Cardiac muscle cell (in vitro differentiated cells and primary cell): ENCODE measurements at regions not wholly inside any gene's neighbourhood (a gene's known extent, or its start where the extent isn't known, plus 50 kb on each side); places are given as distances from the start of the nearest gene placed in this dataset.

Experiments
- DNase-seq, 2 donors: peaks; one replicate each; pipeline versions ENCODE4 v3.0.0 to v3.0.0-alpha.2; 2010 to 2017; ENCODE audit warnings: low read depth in 1 of 2, low spot score in 1 of 2
- H3K27ac ChIP-seq: fragments of 200-600 bp; sonication (generic); 2 replicates; pipeline ENCODE4 v1.5.1; 2016
- H3K27me3 ChIP-seq: fragments of 200-600 bp; sonication (generic); 2 replicates; pipeline ENCODE4 v1.6.0; 2016; ENCODE audit warnings: control low read depth
- H3K36me3 ChIP-seq: fragments of 200-600 bp; sonication (generic); 2 replicates; pipeline ENCODE4 v1.5.1; 2016; ENCODE audit warnings: control low read depth
- H3K4me1 ChIP-seq: fragments of 200-600 bp; sonication (generic); 2 replicates; pipeline ENCODE4 v1.8.1; 2017; ENCODE audit warnings: low read depth, mild to moderate bottlenecking, mixed run types
- H3K4me3 ChIP-seq: fragments of 200-600 bp; sonication (generic); 2 replicates; pipeline ENCODE4 v1.5.1; 2016; ENCODE audit warnings: mild to moderate bottlenecking
- H3K9me3 ChIP-seq: fragments of 200-600 bp; sonication (generic); 2 replicates; pipeline ENCODE4 v1.5.1; 2017; ENCODE audit warnings: low read depth, mild to moderate bottlenecking, control low read depth
- TF ChIP-seq, protein P1 (sequence below): IDR thresholded peaks from 2 replicates; pipeline ENCODE4 v1.5.1; 2012; ENCODE audit warnings: low read depth, mild to moderate bottlenecking, low read length

DNA sequence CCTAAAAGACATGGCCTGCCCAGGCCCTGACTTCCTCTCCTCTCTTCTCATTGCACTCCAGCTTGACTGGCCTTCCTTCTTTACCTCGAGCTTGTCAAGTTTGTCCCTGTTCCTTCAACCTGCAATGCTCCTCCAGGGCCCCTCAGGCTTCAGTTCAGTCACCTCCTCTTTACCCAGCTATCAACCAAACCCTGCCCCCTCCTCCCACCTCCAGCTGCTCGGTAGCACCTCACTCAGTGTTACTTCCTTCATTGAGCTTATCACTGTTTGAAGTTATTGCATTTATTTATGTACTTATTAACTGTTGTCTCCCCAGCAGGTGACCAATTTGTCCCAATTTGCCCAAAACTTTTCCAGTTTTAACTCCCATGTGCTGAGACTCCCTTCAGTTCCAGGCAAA, 95.8 kb upstream of the UBE2E1 start:
- TF ChIP-seq, protein P1, sequence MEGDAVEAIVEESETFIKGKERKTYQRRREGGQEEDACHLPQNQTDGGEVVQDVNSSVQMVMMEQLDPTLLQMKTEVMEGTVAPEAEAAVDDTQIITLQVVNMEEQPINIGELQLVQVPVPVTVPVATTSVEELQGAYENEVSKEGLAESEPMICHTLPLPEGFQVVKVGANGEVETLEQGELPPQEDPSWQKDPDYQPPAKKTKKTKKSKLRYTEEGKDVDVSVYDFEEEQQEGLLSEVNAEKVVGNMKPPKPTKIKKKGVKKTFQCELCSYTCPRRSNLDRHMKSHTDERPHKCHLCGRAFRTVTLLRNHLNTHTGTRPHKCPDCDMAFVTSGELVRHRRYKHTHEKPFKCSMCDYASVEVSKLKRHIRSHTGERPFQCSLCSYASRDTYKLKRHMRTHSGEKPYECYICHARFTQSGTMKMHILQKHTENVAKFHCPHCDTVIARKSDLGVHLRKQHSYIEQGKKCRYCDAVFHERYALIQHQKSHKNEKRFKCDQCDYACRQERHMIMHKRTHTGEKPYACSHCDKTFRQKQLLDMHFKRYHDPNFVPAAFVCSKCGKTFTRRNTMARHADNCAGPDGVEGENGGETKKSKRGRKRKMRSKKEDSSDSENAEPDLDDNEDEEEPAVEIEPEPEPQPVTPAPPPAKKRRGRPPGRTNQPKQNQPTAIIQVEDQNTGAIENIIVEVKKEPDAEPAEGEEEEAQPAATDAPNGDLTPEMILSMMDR = no peak
- Histone ChIP-seq H3K27ac (no peak overlapping the region), H3K4me1 (no peaks in the 10 kb centered on the region), H3K4me3 (no peak overlapping the region), H3K36me3 (no peaks in the 10 kb centered on the region), H3K9me3 (no peaks in the 10 kb centered on the region), H3K27me3 (no peaks in the 10 kb centered on the region)
- no peak for DNase-seq

DNA sequence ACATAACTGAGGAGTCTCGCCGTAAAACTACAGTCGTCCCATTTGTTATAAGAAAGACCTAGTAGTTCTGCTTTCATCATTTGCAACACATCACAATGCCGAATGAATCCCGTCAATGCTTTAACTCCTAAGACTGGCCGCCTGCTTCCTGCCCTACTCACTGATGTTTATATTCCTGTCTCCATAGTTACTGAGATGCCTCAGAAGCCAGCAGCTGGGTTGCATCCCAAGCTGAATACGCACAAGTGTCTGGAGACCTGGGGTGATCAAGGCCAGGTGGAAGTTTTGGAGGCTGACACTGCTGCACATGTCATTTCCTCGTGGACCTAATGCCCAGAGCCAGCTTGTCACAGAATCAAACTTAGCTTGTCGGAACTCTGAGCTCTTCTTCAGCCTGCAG, 95.2 kb upstream of the UBE2E1 start:
- H3K9me3 ChIP-seq = no peaks in the 10 kb centered on the region
- H3K27ac ChIP-seq = no peak overlapping the region
- peak in 1 of 2 donors; percentile 94 for DNase-seq
- no peaks in the 10 kb centered on the region for H3K27me3 ChIP-seq
- no peaks in the 10 kb centered on the region for H3K36me3 ChIP-seq
- TF ChIP-seq, protein P1 = no peak
- no peak overlapping the region for H3K4me3 ChIP-seq
- H3K4me1 ChIP-seq = no peaks in the 10 kb centered on the region

DNA sequence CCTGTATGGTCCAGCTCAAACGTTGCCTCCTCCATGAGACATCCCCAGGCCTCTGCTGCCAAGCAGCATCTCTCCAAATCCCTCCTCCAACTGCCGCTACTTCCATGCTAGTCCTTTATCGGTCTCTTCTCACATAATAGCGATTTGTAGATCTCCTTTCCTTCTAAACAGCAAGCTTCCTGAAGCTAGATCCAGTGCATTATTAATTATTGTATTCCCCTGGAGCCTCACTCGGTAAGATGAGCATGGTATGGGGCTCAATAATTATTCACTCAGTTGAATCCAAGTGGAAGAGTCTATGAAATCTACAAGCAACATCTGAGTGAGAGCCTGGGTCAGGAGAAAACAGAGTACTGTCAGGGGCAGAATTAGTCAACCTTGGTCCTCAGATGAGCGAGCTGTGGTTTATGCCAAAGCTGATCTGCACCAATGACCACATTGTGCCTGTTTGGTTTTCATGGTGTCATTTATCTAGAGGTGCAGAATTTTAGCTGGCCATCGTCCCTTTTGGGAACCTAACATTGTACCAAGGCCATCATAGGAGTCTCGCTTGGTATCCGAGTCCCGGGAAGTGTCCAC, 93.8 kb upstream of the UBE2E1 start:
- H3K27me3 ChIP-seq = no peaks in the 10 kb centered on the region
- no peak overlapping the region for H3K4me3 ChIP-seq
- no peak for DNase-seq
- TF ChIP-seq, protein P1 = no peak
- no peaks in the 10 kb centered on the region for H3K9me3 ChIP-seq
- H3K27ac ChIP-seq = no peak overlapping the region
- no peaks in the 10 kb centered on the region for H3K36me3 ChIP-seq
- H3K4me1 ChIP-seq = no peaks in the 10 kb centered on the region

DNA sequence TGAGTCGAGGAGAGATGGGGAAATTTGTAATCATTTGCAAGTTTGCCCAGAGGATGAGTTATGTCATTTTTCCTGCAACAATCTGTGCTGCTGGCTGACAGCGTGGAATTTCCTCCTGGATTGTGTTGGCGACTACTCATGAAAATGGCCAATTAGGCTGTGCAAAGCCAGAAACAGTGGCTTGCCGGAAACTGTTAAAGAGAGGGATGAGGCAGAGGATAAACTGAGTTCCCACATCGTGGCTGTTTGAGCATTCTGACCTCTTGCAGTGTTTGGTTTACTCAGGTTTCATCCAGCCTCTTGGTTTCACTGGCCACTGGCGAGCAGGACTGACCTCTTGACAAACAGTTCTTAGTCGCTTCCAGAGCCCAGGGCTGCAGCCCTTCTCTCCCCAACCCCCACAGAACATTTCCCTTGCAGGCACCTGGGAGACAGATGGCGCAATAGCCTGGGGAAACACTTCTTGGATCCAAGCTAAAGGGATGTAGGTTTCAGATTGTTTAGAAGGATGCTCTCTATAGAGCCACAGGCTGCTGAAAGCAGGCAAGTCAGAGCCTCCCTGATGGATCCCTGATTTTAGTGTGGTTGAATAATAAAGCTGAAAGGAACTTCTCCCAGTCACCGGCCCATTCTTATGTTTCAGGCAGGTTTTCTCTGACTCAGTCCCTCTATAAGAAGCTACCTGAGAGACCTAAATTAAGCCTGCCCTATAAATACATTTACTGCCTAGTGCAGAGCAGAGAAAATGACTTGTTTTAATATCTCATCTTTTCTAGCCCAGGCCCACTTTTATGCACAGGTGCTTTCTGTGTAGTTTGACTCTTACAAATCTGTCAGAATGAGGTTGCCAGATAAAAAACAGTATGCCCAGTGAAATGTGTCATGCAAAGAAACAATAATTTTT, 92.8 kb upstream of the UBE2E1 start:
- Histone ChIP-seq H3K4me1 (no peaks in the 10 kb centered on the region), H3K36me3 (no peaks in the 10 kb centered on the region), H3K27me3 (no peaks in the 10 kb centered on the region), H3K9me3 (no peaks in the 10 kb centered on the region), H3K27ac (no peak overlapping the region), H3K4me3 (no peak overlapping the region)
- DNase-seq = peak; percentile 58 to 91
- TF ChIP-seq, protein P1 = no peak

DNA sequence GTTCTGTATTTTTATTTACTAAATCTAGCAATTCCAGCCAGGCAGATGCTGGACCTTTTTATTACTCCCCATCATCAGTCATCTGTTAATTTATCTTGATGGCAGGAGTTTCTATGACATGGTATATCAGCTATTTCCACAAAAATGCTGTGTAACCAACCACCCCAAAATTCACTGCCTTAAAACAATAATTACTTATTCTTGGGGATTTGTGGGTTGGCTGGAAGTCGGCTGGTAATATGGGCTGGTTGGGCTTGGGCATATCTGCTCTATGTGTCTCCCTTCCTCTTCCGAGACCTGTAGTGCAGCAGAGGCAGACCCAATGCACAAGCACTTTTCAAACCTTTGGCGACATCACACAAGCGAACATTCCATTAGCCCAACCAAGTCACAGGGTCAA, 92.1 kb upstream of the UBE2E1 start:
- Histone ChIP-seq H3K4me1 (no peaks in the 10 kb centered on the region), H3K4me3 (no peak overlapping the region), H3K36me3 (no peaks in the 10 kb centered on the region), H3K27me3 (no peaks in the 10 kb centered on the region), H3K9me3 (no peaks in the 10 kb centered on the region), H3K27ac (no peak overlapping the region)
- TF ChIP-seq, protein P1 = no peak
- no peak for DNase-seq
